HG03103 (cell line): ENCODE measurements at regions not wholly inside any gene's neighbourhood (a gene's known extent, or its start where the extent isn't known, plus 50 kb on each side); places are given as distances from the start of the nearest gene placed in this dataset.

Source experiments
- ATAC-seq: cut with Tn5 transposase; IDR thresholded peaks from one replicate; pipeline ENCODE4 v1.9.1; 2021; ENCODE audit warnings: low read depth; ENCODE audit not compliant: unreplicated experiment

- no peak for ATAC-seq
These were observed 86.8 kb upstream of the VAV3 start for GRCh38 chr1:108051631-108052377.

DNA sequence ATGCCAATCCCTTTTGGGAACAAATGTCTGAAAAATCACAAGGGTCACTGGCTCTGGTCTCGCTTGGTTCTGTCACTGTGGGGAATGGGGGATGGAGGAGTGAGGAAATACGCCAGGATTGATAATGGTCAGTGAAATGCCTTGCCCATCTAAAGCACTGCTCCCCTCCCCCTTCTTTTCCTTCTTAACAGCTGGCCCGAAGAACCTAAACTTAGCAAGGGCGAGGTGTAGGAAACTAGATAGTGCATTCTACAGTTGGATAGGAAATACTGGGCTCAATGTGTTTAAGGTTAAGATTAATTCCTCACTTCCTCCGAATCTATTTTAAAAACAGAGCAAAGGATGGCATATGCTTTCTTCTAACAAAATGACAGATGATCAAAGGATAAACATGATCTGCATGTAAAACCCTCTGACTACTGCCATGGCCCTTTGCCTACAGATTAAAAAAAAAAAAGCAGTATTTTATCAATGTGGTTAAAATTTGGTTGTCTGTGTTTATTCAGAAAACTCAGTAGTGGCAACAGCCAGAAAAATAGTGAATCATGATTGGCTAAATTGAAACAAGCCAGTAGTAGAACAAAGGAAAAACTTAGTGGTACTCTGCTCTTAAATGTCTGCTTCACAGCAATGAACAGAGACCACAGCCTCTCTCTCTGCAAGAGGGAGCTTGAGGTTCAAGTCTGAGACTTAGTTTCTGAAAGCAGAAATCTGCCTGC is 86.1 kb upstream of the VAV3 start:
- ATAC-seq: no peak

GRCh38 chr1:108050158-108050557 is 85.2 kb upstream of the VAV3 start:
- no peak for ATAC-seq

DNA sequence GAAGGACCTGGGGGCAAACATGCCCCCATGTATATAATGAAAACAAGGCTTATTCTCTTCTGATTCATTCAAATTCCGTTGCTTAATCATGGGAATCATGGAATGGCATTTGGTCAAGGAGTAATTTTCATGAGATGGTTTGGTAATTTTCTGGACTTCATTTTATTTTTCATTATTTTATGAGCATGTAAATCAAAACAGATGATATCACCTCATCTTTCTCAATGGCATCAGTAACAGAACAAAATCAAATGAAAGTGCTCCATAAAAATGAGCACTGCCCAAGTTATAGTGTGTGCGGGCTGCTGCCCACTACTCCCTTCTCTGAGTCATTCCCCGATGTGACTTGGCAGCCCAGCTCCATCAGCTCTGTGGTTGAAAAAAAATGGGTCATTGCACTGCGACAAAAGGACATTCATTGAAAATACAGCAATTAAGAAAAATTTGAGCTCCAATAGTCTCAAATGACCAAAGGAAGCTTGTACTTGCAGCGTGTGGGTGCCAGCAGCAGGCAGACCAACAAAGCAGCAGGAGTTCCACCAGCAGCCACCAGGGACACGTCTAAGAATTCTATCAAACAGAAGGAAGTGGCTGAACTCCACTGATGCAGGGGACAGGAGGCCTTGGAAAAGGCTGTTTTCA is 84.3 kb upstream of the VAV3 start:
- ATAC-seq: no peak

DNA sequence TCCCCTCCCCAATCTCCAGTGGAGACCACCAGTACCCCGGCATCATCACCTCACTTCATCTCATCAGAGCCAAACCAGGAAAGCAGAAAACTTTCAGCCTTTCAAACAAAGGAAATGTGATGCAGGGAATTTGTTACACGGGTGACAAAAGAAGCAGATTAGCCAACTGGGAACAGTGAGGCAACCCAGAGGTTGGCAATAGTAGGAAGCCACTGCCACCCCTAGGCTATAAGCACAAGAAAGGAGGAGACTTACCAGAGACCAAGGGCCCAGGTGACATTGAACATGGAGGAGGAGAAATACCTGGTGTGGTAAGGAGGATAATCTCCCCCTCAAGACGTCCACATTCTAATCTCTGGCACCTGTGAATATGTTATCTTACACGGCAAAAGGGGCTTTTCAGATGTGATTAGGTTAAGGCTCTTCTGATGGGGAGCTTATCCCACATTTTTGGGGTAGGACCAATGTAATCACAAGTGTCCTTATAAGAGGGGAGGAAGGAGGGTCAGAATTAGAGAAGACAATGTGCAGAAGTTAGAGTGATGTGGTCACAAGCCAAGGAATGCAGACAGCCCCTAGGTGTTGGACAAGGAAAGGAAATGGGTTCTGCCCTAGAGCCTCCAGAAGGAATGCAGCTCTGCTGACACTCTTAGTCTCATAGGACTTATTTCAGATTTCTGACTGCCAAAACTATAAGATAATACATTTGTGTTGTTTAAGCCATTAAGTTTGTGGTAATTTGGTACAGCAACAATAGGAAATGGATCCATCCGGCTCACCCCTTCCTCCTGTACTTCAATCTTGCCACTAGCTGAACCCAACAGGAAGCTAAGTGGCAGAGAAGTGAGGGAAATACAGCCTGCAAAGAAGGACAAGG is 83.6 kb upstream of the VAV3 start:
- ATAC-seq: no peak

DNA sequence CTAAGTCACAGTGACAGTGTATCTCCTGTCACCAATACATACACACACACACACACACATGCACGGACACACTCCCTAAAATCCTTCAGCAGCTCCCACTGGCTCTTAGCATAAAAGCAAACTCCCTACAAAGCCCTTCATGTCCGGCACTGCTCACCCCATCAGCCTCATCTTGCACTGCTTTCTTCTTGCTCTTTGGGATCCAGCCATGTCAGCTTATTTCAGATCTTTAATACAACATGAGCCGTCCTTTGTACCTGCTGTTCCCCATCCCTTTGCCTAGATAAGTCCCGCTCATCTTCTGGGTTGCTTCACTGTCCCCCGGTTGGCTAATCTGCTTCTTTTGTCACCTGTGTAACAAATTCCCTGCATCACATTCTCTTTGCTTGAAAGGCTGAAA is 82.1 kb upstream of the VAV3 start:
- ATAC-seq: no peak

DNA sequence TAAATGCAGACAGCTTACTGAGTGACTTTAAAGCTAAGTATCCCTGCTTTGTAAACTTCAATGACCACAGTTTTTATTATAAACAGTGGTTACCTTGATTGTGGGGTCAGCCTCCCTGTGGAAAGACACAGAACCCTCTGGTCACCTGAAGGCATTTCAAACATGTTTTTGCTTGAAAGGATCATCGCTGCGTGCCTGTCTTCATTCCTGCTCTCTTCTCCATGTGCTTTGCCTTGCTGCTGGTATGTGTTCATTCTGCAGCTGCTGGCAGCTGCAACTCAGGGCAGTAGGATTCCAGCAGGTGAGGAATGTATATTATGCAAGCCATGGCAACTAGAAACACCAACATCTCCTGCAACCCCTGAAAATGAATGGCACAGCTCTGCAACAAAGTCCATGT is 81.0 kb upstream of the VAV3 start:
- ATAC-seq: no peak

DNA sequence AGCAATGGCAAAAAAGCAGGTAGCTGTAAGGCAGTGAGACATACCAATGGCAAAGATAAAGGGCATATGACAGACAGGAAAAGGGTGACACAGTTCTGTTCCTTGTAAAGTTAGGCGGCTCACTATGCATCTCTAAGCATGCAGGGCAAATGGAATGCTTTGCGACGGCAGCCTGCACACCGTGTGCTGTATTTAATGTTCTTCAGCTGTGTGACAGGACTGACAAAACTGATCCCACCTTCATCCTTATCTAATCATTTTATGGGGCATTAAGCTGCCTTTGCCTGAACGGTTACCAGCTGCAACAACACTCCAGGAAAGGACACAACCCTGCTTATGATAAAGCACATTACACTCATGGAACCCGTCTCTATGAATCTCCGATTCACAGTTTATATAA is 80.5 kb upstream of the VAV3 start:
- ATAC-seq: no peak

- ATAC-seq: no peak
These were observed 79.3 kb upstream of the VAV3 start for GRCh38 chr1:108044318-108044717.

- ATAC-seq: no peak
These were observed 78.7 kb upstream of the VAV3 start for GRCh38 chr1:108043707-108044106.

GRCh38 chr1:108042610-108043009 is 77.6 kb upstream of the VAV3 start:
- no peak for ATAC-seq

- ATAC-seq: peak; percentile 51
These were observed 76.6 kb upstream of the VAV3 start for GRCh38 chr1:108041360-108042142.

- no peak for ATAC-seq
These were observed 73.8 kb upstream of the VAV3 start for GRCh38 chr1:108038653-108039236.

DNA sequence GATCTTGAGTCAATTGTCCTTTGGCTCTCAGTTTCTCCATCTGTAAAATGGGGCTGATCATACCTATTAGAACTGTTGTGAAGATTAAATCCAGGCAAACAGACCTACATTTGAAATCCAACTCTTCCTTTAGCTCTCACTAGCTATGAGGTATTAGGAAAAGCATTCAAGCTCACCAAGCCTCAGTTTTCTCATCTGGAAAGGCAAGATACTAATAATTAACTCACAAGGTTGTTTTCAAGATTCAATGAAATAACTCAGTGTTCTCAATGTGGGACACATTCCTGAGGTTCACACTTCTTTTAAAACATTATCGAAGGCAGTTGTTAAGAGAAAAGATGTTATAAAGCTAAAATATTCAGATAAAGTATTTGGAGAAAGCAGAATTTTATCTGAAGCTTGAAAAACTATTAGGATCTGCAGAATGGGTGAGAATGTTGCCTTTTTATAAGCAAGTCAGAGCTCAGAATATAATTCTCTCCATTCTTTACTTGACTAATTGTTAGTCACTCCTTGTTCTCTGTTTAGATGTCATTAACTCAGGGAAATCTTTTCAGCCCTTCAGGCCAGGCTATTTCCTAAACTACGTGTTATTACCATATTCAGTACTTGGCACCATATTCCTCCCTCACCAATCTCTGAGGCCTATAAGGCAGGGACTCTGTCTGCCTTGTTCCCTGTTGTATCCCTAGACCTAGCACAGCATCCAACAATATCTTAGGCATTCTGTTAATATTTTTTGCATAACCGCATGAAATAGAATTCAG is 72.0 kb upstream of the VAV3 start:
- no peak for ATAC-seq

DNA sequence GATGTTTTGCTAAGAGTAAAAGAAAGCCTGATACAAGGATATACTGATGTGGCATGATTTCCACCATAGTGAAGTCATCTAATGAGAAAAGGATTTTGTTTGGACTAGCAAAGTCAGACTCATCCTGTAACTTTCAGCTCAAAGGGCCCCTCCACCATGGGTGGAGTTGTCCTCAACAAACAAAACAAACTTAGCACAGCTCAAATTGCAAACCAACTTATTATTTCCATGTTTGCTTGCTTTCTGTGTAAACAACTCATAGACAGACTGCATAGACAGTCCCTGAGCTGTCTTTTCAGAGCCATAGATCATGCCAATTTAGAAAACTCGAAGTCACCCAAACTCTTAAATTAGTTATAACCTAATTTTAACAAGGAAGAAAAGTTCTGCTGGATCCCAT is 69.4 kb upstream of the VAV3 start:
- ATAC-seq: no peak

DNA sequence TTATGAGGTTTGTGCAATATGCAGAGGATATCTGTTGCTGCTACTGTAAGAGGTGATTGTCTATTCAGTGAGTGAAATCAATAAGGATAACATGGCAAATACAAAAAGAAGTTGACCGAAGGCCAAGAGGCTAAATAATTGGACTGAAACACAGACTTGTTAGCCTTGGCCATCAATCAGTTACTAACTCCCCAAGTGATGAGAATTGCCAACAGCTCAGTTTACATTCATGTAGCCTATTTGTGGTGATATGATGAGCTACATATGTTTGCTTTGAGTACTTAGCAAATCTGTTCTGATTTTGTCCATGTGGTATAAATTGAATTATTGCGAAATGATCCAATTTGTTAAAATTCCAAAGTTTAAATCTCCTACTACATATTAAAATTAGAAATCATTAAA is 68.6 kb upstream of the VAV3 start:
- ATAC-seq: no peak

- ATAC-seq: no peak
These were observed 63.9 kb upstream of the VAV3 start for GRCh38 chr1:108028841-108029388.

- no peak for ATAC-seq
These were observed 62.4 kb upstream of the VAV3 start for GRCh38 chr1:108027389-108027788.

- no peak for ATAC-seq
These were observed 52.7 kb upstream of the VAV3 start for GRCh38 chr1:108017698-108018097.
